ENCODE measurements at regions not wholly inside any gene's neighbourhood (a gene's known extent, or its start where the extent isn't known, plus 50 kb on each side); places are given as distances from the start of the nearest gene placed in this dataset.
"Not testable (repeated sequence)": the region's sequence is repeated elsewhere in the genome, so short reads cannot be mapped to it uniquely, and the experiment has no call there.

DNA sequence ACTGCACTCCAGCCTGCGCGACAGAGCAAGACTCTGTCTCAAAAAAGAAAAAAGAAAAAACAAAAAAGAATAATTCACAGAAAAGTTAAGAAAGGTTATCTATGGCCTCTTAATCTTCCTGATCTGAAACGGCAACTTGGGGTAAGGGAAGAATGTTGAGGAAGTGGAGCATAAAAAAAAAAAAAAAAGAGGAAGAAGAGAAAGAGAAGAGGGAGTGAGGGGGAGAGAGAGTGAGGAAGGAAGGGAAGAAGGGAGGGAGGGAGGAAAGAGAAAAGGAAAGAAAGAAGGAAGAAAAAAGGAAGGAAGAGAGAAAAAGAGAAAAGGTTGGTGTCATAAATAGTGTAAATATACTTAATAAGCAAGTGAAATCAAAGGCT, 68.9 kb upstream of the NCOA3 start:
- Histone ChIP-seq H3K4me1 (ENCODE audit: control insufficient read depth in 2 of 2, insufficient read depth in 2 of 2, low read length in 2 of 2) (peaks cover 30 to 44% of the 10 kb centered on the region in 2 donors), H4K20me1 (ENCODE audit: control insufficient read depth, insufficient read depth, low read length, poor library complexity, severe bottlenecking) (no peaks in the 10 kb centered on the region), H3K9ac (ENCODE audit: low read length) (no peak overlapping the region), H3K4me2 (replicated peaks; ENCODE audit: low read depth, low read length, poor library complexity, severe bottlenecking) (peak overlapping the region; percentile 33), H3K27me3 (replicated peaks in 1 of 4; ENCODE audit: control extremely low read depth in 1 of 4, control insufficient read depth in 3 of 4, insufficient read depth in 4 of 4, low read length in 3 of 4) (no peaks in the 10 kb centered on the region), H3K9me3 (ENCODE audit: control extremely low read depth in 1 of 3, control insufficient read depth in 2 of 3, insufficient read depth in 1 of 3, low read length in 2 of 3) (peaks cover 0 to 9% (median 0%) of the 10 kb centered on the region in 3 donors), H3K79me2 (ENCODE audit: control insufficient read depth, insufficient read depth, low read length) (peaks cover 22% of the 10 kb centered on the region), H3K36me3 (replicated peaks in 1 of 2; ENCODE audit: control extremely low read depth in 1 of 2, control insufficient read depth in 1 of 2, extremely low read depth in 1 of 2, insufficient read depth in 2 of 2, low read length in 1 of 2) (no peaks in the 10 kb centered on the region), H3K27ac (ENCODE audit: low read length in 2 of 2) (no peak overlapping the region), H2AFZ (ENCODE audit: insufficient read depth, low read depth, low read length, poor library complexity, severe bottlenecking) (no peak overlapping the region), H3K4me3 (ENCODE audit: control extremely low read depth in 1 of 5, extremely low read depth in 1 of 5, insufficient read depth in 1 of 5, low read depth in 2 of 5, low read length in 4 of 5) (no peak overlapping the region)
- no peaks in the 10 kb centered on the region for H3K27me3 Mint-ChIP-seq
- intact Hi-C loops (cut with micrococcal nuclease) = no loop called here
- no peak for DNase-seq
- H3K27ac Mint-ChIP-seq = peak overlapping the region; percentile 61
- ChIA-PET CTCF (interaction anchor here (0.9 to 1.3 kb wide), 2 partner anchors 11 to 188 kb away, joined by 3 to 4 read pairs; no protein-coding TSS in a partner anchor), POLR2A (interaction anchor here (0.9 kb wide), 1 partner anchor 16 kb away, joined by 3 read pairs; no protein-coding TSS in a partner anchor)
- peaks cover under 1% of the 10 kb centered on the region for H3K9me3 Mint-ChIP-seq (ENCODE audit: insufficient read depth)
- WGBS (ENCODE audit: insufficient coverage) = 0% methylated on average over 1 of the region's 3 CpGs
- no peak for ATAC-seq (ENCODE audit: low read depth)
- TF ChIP-seq EZH2 (IDR thresholded peaks at IDR 0.05; ENCODE audit: borderline replicate concordance, insufficient read depth, low read depth, low read length, poor library complexity, severe bottlenecking) = no peak
- TF ChIP-seq, protein P1, sequence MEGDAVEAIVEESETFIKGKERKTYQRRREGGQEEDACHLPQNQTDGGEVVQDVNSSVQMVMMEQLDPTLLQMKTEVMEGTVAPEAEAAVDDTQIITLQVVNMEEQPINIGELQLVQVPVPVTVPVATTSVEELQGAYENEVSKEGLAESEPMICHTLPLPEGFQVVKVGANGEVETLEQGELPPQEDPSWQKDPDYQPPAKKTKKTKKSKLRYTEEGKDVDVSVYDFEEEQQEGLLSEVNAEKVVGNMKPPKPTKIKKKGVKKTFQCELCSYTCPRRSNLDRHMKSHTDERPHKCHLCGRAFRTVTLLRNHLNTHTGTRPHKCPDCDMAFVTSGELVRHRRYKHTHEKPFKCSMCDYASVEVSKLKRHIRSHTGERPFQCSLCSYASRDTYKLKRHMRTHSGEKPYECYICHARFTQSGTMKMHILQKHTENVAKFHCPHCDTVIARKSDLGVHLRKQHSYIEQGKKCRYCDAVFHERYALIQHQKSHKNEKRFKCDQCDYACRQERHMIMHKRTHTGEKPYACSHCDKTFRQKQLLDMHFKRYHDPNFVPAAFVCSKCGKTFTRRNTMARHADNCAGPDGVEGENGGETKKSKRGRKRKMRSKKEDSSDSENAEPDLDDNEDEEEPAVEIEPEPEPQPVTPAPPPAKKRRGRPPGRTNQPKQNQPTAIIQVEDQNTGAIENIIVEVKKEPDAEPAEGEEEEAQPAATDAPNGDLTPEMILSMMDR (IDR thresholded peaks at IDR 0.05) = no peak
- peaks cover 45% of the 10 kb centered on the region for H3K4me1 Mint-ChIP-seq
- no peak overlapping the region for H3K4me3 Mint-ChIP-seq

GRCh38 chr20:47434128-47434779, 67.4 kb upstream of the NCOA3 start:
- not testable (repeated sequence) for H3K4me3 ChIP-seq (ENCODE audit: control extremely low read depth in 1 of 5, extremely low read depth in 1 of 5, insufficient read depth in 1 of 5, low read depth in 2 of 5, low read length in 4 of 5); H3K9me3 Mint-ChIP-seq (ENCODE audit: insufficient read depth); ATAC-seq (ENCODE audit: low read depth); DNase-seq; H3K27me3 Mint-ChIP-seq; H3K36me3 ChIP-seq (replicated peaks in 1 of 2; ENCODE audit: control extremely low read depth in 1 of 2, control insufficient read depth in 1 of 2, extremely low read depth in 1 of 2, insufficient read depth in 2 of 2, low read length in 1 of 2); H2AFZ ChIP-seq (ENCODE audit: insufficient read depth, low read depth, low read length, poor library complexity, severe bottlenecking); H3K27me3 ChIP-seq (replicated peaks in 1 of 4; ENCODE audit: control extremely low read depth in 1 of 4, control insufficient read depth in 3 of 4, insufficient read depth in 4 of 4, low read length in 3 of 4); H4K20me1 ChIP-seq (ENCODE audit: control insufficient read depth, insufficient read depth, low read length, poor library complexity, severe bottlenecking)
- ChIA-PET CTCF (interaction anchor here (0.7 to 4.4 kb wide), 6 partner anchors 9 to 59 kb away, joined by 3 to 20 read pairs (median 4); no protein-coding TSS in a partner anchor), POLR2A (interaction anchor here (1.0 to 7.4 kb wide), 4 partner anchors 10 to 53 kb away, joined by 4 to 114 read pairs (median 6); no protein-coding TSS in a partner anchor)
- Mint-ChIP-seq H3K4me3 (peak overlapping the region; percentile 60), H3K4me1 (peaks cover 55% of the 10 kb centered on the region), H3K27ac (peak overlapping the region; percentile 87)
- WGBS (ENCODE audit: insufficient coverage) = 80% methylated on average over 4 of the region's 13 CpGs
- peak overlapping the region in 1 of 2 donors; percentile 25 for H3K27ac ChIP-seq (ENCODE audit: low read length in 2 of 2)
- H3K79me2 ChIP-seq (ENCODE audit: control insufficient read depth, insufficient read depth, low read length) = peaks cover 25% of the 10 kb centered on the region
- peak overlapping the region; percentile 13 for H3K4me2 ChIP-seq (replicated peaks; ENCODE audit: low read depth, low read length, poor library complexity, severe bottlenecking)
- peak overlapping the region; percentile 6 for H3K9ac ChIP-seq (ENCODE audit: low read length)
- intact Hi-C loops (cut with micrococcal nuclease) = loop anchor here (2.0 kb wide), 1 partner anchor 15 kb away; no protein-coding TSS in a partner anchor
- peaks cover 0 to 15% (median 0%) of the 10 kb centered on the region in 3 donors for H3K9me3 ChIP-seq (ENCODE audit: control extremely low read depth in 1 of 3, control insufficient read depth in 2 of 3, insufficient read depth in 1 of 3, low read length in 2 of 3)
- peaks cover 43 to 58% of the 10 kb centered on the region in 2 donors for H3K4me1 ChIP-seq (ENCODE audit: control insufficient read depth in 2 of 2, insufficient read depth in 2 of 2, low read length in 2 of 2)

Data from B cell (primary cell).